Hypothalamus (tissue), 51 donors: ENCODE measurements at regions not wholly inside any gene's neighbourhood (a gene's known extent, or its start where the extent isn't known, plus 50 kb on each side); places are given as distances from the start of the nearest gene placed in this dataset.
"Not testable (repeated sequence)": the region's sequence is repeated elsewhere in the genome, so short reads cannot be mapped to it uniquely, and the experiment has no call there.

Source experiments
- DNase-seq, 51 donors: peaks; one replicate each; lab custom pipeline; 2025; lab: John Stamatoyannopoulos, UW

DNA sequence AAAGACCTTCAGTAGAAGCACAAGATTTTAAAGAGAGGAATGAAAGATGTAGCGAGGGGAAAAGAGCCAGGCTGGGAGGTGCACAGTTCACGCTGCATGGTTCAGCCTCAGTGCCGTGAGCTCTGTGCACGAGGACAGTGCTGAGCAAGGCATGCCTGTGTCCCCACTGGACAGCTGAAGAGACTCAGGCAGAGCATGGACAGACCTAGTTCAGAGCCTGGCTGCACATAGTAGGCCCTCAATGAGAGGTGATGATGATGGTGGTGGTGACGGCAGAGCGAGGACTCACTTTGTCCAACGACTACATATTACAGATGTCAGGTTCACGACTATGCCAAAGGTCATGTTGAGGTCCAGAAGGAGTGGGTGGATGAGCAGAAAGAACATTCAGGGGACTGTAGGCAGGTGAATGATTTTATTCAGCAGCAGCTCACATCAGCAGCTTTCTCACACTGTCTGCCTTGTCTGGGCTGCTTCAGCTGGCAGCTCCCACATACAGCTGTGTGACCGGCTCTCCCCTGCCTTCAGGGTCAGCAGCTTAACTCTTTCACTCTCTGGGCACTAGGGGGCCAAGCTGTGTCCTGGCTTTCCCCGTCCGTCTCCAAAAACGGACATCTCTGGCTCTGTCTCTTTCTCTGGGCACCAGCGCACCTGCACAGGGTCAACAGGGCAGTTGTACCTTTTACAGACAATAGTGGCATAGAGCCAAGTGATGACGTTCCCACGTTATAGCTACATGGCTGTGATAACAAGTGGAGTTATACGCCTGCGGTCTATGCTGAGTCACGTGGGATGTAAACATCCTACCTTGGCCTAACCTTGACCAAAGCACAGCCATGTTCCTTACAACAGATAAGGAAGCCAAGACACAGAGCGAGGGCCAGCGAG is 83.4 kb upstream of the KCNK12 start:
- DNase-seq = peak in 28 of 51 donors; percentile 3 to 61 (median 12)

DNA sequence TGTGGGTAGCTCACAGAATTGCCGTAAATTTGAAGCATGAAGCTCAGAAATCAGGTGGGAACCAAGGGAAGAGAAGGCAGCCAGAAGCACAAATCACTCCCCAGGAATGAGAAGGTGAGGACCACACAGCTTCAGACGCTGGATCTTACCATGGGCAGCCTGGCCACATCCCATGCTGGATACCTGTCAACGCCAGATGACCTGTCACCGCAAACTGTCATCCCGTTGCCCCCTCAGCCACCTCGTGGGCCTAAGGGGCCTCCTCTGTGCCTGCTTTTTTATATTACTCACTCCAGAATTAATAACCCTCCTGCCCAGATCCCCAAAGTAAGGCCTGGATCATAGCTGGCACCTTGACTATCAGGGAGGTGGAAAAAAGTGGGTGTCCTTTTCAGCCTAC is 82.3 kb upstream of the KCNK12 start:
- no peak for DNase-seq

DNA sequence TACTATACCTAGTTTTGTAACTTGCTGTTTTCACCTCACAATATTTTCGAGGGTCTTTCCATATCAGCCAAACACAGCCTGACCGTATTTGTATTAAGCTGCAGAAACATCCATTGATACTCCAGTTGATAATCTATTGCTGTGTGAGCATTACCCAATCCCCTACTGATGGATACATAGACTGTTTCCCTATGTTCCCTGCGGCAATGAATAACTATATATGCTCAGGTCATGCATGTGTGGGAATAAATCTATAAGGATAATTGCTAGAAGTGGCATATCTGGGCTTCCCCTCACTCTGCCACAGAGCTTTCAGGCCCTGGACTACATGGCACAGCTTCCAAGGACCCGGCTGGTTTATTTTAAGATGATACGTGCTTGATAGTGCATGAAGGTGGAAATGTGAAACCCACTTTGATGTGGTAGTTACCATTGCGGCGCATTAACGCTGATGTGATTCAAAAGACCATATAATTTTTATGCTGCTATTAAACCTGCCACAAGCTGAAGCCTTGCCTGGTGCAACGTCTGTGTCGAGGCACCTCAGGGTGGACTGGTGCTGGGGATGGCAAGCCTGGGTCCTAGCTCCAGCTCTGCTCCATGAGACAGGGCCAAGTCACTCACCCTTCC is 81.4 kb upstream of the KCNK12 start:
- DNase-seq = no peak

DNA sequence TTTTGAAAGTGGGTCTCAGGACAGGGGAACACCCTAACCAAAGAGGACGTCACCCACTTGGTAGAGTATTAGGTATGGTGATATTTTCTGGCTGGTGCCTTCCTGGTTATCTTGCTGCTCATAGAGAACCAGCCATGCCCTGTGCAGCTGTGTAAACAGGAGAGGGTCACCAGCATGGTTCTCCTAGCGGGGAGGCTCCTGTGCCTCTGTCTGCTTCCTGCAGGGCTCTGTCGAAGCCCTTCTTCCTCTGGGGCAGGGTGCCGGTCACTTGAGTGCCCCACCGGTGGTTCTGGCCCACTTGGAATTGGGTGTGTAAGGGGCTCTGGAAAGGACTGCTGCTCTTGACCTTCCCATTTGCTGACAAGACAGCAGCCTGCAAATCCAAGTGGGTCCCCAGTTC is 80.5 kb upstream of the KCNK12 start:
- no peak for DNase-seq

DNA sequence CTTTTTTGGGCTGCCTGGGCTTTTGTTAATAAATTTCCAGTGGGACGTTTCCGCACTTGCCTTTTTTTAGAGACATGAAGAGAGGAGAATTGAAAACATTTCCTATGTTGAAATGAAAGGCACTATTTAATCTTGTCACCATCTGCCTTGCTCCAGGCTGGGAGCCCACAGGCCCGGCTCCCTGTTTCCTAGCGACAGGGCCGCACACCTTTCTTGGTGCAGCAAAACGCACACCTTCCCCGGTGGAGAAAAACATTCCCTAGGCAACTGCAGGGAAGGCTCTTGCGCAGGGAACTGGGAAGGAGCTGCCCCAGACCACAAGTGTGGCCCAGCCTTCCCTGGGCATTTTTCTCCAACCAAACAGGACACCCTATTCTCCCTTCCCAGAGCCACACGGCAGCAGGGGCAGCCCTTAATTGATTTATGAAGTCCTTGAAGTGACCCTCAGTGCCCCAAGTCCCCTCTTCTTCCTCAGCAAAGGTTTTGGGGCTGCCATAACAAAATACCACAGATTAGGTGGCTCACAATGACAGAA is 79.3 kb upstream of the KCNK12 start:
- no peak for DNase-seq

DNA sequence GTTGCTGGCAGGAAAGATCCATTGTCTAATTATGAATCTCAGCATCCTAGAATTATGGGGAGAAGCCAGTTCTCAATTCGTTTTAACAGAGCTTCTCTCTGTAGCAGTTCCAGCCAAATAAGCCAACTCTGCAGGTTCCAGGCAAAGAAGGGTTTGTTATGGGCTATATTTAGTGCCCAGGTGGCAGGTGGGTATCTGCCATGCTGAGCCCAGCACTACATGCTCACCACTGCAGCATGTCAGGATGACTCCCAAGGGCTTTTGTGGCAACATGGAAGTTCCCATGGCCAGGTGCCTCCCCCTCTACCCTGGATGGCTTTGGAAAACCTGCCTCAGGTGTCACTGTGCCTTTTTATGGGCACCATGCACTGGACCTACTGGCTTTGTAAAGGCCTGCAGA is 74.5 kb upstream of the KCNK12 start:
- no peak for DNase-seq

DNA sequence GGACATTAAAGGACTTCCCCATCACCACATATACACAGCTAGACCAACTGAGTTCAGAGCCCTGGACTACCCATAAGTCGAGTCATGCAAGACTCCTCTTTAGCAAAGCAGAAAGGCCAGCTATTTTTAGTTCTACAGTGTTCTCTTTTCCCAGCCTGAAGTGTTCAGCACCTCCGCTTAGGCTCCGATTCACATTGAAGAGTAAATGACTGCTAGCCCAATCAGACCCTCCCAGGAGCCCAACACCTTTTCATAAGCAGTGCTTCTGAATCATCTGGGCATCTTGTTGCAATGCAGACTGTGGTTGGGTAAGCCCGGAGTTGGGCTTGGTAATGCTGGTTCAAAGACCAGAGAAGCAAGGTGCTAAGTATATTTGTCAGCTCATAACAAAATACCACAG is 73.6 kb upstream of the KCNK12 start:
- DNase-seq = no peak

DNA sequence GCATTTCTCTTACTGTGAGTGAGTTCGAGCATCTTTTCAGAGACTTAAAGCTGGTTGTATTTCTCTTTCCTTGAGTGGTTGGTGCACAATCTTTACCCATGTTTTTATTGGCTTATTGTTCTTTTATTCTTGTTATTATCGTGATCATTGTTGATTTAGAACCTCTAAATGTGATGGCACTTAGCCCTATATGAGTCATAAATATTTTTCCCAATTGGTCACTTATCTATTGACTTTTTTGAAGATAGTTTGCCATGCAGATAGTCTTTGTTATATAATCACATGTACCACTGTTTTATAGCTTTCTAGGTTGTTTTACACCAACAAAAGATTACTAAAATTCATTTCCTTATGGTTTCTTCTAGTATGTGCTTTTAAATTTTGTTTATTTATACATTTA is 70.6 kb upstream of the KCNK12 start:
- DNase-seq = no peak

DNA sequence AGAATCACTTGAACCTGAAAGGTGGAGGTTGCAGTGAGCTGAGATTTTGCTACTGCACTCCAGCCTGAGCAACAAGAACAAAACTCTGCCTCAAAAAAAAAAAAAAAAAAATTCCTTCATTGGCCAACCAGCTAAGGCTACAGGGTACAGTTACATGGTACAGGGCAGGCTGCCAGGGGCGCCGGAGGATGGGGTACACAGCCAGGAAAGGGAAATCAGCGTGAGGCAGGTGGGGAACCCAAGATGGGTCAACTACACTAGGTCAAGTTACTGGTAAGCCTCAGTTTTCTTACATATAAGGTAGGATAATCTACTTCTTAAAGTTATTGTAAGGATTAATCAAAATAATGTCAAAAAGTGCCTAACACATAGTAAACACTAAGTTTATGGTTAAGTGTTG is 69.6 kb upstream of the KCNK12 start:
- no peak for DNase-seq

DNA sequence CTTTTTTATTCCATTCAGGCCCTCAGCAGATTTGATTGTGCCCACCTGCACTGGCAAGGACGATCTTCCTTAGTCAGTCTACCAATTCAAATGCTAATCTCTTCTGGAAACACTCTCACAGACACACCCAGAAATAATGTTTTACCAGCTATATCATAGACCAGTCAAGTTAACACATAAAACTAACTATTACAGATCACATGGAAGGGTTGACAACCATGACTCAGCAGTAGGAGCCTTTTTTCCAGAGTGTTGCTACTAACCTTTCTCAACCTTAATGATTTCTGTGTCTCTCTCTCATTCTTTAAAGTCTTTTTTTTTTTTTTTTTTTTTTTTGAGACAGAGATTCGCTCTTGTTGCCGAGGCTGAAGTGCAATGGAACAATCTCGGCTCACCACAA is 68.7 kb upstream of the KCNK12 start:
- no peak for DNase-seq

DNA sequence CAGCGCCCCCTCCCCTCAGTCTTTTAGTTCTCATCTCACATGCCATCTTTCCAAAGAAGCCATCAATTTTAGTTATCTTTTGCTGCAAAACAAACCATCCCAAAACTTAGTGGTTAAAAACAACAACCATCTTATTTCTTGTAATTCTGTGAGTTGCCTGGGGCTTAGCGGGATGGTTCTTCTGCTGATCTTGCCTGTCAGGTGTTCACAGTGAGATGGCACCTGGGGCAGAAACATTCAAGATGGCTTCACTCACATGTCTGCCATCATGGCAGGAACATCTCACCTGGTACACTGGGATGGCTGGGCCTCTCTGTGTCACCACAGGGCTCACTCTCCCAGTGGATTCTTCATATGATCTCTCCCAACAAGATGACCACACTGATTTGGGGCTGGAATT is 67.6 kb upstream of the KCNK12 start:
- DNase-seq = no peak

DNA sequence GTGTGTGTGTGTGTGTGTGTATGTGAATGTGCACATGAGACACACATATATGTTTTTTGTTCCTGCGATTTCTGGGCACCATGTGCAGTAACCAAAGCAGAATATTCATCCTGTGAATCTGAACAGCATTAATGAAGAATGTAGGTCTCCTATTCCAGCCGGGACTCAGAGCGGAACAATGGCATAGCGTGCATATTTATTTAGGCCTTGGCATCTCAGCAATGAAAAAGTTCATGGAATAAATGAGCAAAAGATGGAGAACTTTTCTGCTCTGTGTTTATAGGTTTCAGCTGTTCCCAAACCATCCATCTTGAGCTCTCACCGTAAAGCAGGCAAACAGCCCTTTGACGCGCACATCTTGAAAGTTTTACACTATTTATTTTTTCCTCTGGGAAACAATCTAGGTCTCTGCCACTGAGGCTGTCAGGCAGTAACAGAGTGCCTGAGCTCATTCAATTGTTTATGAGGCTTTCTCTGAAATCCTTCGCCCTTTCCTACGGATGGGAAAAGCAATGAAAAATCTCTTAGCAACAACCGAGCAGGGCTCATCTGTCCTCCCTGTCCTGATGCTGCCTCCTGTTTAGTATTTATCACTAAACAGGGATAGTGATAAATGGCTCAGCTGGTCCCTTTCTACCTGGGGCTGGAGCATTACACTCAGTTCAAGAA is 65.9 kb upstream of the KCNK12 start:
- DNase-seq = no peak

DNA sequence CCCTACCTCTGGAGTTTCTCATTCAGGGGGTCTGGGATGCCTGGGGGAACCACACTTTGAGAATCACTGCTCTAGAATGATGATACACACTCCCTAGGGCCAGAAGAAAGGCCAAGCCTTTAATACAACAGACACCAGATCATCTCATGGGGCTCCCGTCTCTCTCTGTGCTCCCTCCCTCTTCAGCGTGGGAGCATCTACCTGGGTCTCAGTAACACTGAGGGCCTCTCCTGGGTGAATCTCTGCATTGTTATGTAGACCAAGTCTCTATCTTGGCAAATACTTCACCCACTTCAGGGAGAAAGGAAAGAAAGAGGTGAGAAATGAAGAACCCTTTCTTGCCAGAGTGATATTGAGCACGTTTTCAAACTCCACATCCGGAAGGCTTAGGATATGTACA is 65.4 kb upstream of the KCNK12 start:
- DNase-seq = no peak

DNA sequence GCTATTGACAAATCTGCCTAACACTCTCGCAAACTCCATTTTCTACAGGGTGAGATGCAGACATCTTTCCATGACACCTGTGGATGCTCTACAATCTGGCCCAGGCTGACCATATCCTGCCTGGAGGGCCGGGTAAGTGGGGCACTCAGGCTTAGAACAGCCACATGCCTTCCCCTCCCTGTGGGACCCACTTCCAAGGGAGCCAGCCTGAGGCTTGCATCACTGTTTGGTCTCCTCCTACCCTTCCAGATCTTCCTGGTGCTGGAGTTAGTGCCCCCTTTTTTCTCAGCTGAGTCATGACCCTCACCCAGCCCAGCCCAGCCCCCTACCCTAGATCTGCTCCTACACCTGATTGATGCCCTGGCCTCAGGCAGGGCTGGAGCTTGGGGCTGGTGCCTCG is 62.0 kb upstream of the KCNK12 start:
- no peak for DNase-seq

DNA sequence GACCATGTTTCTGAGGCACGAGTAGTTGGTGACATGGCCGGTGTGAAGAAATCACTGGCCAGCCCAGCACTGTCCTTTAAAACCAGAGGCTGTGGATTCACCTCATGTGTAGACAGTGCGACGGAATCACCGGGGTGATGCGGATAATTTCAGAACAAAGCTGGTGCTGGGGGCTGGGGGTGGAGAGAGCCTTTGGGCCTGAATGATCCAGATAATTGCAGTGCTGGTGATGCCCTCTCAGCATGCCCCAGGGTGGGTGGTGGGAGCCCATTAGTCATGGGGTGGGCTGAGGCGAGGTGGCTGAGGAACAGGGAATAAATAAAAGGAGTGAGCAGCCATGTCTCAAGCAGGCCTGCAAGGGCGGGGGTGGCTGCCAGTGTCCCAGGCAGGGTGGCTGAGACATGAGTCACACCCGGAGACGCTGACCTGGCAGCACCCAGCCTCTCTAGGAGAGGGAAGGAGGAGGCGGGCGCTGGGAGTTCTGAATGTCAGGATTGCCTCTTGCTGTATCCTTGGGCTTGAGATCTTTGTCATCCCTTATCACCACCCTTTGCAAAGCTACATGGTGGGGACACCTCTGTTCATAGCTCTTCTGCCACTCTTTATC is 61.1 kb upstream of the KCNK12 start:
- DNase-seq = peak in 4 of 51 donors; percentile 2 to 45 (median 10)

DNA sequence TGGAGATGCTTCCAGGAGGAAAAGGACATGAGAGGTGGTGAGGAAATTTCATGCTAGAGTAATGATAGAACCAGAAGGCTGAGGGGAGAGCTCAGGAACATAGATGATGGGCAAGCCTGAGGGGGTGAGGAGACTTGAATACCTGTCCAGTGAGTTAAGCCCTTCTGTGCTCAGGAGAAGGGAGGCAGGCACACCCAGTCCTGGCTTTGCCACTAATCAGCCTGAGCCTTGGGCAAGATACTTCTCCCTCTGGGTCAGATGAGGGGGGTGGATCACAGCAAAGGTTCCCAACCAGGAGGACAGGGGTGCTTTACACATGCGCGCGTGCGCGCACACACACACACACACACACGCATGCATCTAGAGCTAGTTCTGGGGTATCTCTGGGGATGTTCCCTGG is 60.5 kb upstream of the KCNK12 start:
- no peak for DNase-seq

DNA sequence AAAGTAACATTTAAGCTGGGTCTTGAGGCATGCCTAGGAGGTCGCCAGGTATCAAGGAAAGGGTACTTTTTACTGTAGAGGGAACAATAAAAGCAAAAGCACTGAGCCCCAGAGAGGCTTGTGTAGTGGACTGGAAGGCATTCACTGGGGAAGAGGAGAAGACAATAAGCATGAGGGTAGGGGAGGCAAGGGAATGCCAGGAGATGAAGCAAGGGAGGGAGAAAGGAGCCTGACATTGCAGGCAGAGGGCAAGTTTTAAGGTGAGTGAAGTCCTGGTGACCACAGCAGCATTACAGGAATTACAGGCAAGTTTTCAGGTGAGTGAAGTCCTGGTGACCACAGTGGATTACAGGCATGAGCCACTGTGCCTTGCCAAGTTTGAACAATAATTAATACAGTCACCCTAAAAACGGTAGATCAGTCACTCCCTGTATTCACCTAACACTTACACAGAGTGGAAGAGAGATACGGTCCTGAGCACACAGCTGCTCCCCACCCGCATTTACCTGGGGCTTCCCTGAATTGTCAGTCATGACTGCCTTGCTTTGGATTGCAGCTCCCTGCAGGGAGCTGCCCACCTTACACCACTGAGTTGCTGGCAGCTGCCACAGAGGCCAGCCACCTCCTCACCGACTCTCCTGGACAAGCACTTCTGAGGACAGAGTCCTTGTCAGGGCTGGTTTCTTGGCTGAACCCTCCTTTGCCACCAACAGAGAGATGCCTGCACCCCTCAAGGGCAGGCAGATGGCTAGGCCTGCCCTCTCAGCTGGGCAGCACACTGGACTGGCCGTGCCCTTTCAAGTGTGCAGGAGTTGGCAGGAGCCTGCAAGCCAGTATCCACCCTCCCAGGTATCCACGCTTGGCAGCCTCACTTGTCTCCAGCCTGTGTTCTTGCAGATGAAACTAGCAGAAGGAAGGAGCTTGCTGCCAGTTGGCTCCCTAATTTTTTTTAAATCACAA is 59.0 kb upstream of the KCNK12 start:
- no peak for DNase-seq

DNA sequence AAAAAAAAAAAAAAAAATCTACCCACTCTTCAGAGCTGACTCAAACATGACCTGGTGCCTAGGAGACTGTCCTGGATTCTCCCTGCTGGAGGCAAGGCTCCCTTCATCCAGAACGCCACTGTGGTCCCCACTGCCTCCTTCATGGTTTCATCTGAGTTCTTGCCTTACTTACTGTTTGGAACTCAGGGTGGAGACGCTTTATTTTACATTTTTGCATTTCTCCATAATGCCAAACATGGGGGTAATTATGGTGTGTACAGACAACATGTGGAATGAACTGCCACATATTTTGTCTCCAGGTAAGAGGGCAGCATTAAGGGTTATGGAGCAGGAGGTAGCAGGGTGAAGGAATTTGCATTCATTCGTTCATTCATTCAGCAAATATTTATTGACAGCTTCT is 58.1 kb upstream of the KCNK12 start:
- no peak for DNase-seq

DNA sequence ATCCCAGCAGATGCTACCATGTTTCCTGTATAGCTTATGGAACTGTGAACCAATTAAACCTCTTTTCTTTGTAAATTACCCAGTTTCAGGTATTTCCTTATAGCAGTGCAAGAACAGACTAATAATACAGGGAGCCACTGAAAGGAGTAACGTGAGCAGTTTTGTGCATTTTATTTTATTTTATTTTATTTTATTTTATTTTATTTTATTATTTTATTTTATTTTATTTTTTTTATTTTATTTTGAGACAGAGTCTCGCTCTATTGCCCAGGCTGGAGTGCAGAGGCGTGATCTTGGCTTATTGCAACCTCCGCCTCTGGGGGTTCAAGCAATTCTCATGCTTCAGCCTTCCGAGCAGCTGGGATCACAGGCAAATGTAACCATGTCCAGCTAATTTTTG is 55.9 kb upstream of the KCNK12 start:
- DNase-seq = no peak

DNA sequence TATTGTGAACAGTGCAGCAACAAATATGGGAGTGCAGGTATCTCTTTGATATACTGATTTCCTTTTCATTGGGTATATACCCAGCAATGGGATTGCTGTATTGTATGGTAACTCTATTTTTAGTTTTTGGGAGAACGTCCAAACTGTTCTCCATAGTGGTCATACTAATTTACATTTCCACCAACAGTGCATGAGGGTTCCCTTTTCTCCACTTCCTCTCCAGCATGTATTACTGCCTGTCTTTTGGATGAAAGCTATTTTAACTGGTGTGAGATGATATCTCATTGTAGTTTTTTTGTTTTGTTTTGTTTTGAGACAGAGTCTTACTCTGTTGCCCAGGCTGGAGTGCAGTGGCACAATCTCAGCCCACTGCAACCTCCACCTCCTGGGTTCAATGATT is 52.4 kb upstream of the KCNK12 start:
- not testable (repeated sequence) for DNase-seq
